Adrenal gland (tissue), 9 donors: ENCODE measurements at regions not wholly inside any gene's neighbourhood (a gene's known extent, or its start where the extent isn't known, plus 50 kb on each side); places are given as distances from the start of the nearest gene placed in this dataset.
"Not testable (repeated sequence)": the region's sequence is repeated elsewhere in the genome, so short reads cannot be mapped to it uniquely, and the experiment has no call there.

ENCODE experiments used
- DNase-seq, 7 donors: peaks; one replicate each; pipeline ENCODE4 v3.0.0-alpha.2; 2019 to 2020
- H3K27ac ChIP-seq, 5 donors: fragments of 200-600 bp; sonication (generic) in 4 of 5; 1 replicate in 3 of 5; 2 replicates in 2 of 5; pipeline versions ENCODE4 v1.5.1 to v1.8.0; 2016 to 2020; ENCODE audit warnings: mild to moderate bottlenecking in 1 of 5
- H3K27me3 ChIP-seq: fragments of 200-600 bp; 2 replicates; pipeline ENCODE4 v1.8.0; 2021
- H3K36me3 ChIP-seq, 2 donors: fragments of 200-600 bp; replicated peaks in 1 of 2; 1 replicate in 1 of 2; 2 replicates in 1 of 2; pipeline versions ENCODE4 v1.5.1 to v1.8.0; 2018 to 2022
- H3K4me1 ChIP-seq, 2 donors: fragments of 200-600 bp; replicated peaks in 1 of 2; 1 replicate in 1 of 2; 2 replicates in 1 of 2; pipeline versions ENCODE4 v1.5.1 to v1.8.0; 2018 to 2021
- H3K4me3 ChIP-seq, 4 donors: fragments of 200-600 bp; sonication (generic) in 3 of 4; one replicate each; pipeline ENCODE4 v1.5.1; 2016 to 2018
- H3K9me3 ChIP-seq, 3 donors: fragments of 200-600 bp; sonication (generic) in 1 of 3; replicated peaks in 1 of 3; 1 replicate in 2 of 3; 2 replicates in 1 of 3; pipeline versions ENCODE4 v1.5.1 to v1.8.0; 2016 to 2021
- CTCF ChIP-seq, 6 experiments: fragments of 450-650 bp in 4 of 6; fragments of 200-600 bp in 2 of 6; sonication (generic) in 1 of 6; IDR thresholded peaks; 1 replicate in 5 of 6; 2 replicates in 1 of 6; pipeline versions ENCODE4 v1.5.1 to v1.8.0; 2016 to 2021; ENCODE audit warnings: antibody characterized with exemption in 6 of 6, mild to moderate bottlenecking in 2 of 6, moderate library complexity in 1 of 6
- POLR2A ChIP-seq, 2 donors: fragments of 450-650 bp; IDR thresholded peaks; one replicate each; pipeline ENCODE4 v1.6.1; 2017; ENCODE audit warnings: antibody characterized with exemption in 2 of 2, mild to moderate bottlenecking in 2 of 2, moderate library complexity in 1 of 2
- WGBS, 4 donors: extraction: QIAGEN DNeasy Blood & Tissue Kit in 2 of 4; methylation state at CpG; one replicate each; pipeline versions ENCODE4 v1.1.5 to v1.1.7; 2013 to 2017; 5-methylcytosine and 5-hydroxymethylcytosine counted together
- intact Hi-C, 2 donors: fragments of 100-400 bp; cut with DNase I; formaldehyde crosslinking; loops; one replicate each; pipeline versions ENCODE4 v1.14.1 to v1.15.0; 2022 to 2023
- donor health status: healthy with polysubstance abuse.
- donor health status: Bipolar disorder and iron deficiency.
- donor health status: DM: yes; HTN: yes; CAD: no.
- donor health status: DM: no; HTN: no; CAD: no.
- donor health status: DM: no; HTN: no; CAD: no.

DNA sequence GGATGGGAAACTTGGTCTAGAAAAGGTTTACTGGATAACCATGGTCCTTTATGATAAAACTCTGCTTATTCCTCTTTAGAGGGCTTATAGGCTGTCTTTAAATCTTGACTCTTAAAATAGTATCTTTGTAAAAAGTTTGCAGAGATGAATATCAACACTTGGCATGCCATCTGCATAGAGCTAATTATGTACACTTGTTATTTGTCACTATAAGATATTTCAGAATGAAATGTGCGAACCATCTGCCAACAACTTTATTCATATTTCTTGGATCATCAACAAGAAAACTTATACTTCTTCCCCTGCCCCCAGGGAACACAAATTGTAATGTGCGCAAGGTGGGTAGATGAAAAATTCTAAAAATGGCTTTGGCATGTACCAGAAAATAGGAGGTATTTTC is 653.0 kb upstream of the CHAC2 start:
- WGBS, 4 donors = 83 to 95% (median 89%) methylated on average over 2 of the region's 2 CpGs
- Histone ChIP-seq H3K4me1 (no peaks in the 10 kb centered on the region), H3K9me3 (peaks cover 0 to 10% (median 0%) of the 10 kb centered on the region in 3 donors), H3K36me3 (no peaks in the 10 kb centered on the region), H3K27ac (no peak overlapping the region), H3K4me3 (no peak overlapping the region), H3K27me3 (no peaks in the 10 kb centered on the region)
- TF ChIP-seq CTCF (IDR thresholded peaks at IDR 0.05) (no peak), POLR2A (IDR thresholded peaks at IDR 0.05) (no peak)
- no peak for DNase-seq
- intact Hi-C loops = no loop called here

GRCh38 chr2:53112408-53112807 is 655.2 kb upstream of the CHAC2 start:
- not testable (repeated sequence) for H3K27me3 ChIP-seq, DNase-seq
- 66 to 78% (median 66%) methylated on average over 9 of the region's 9 CpGs for WGBS, 4 donors

GRCh38 chr2:53111406-53111805 is 656.2 kb upstream of the CHAC2 start:
- DNase-seq = no peak
- H3K4me3 ChIP-seq = no peak overlapping the region
- TF ChIP-seq CTCF (IDR thresholded peaks at IDR 0.05) (no peak), POLR2A (IDR thresholded peaks at IDR 0.05) (no peak)
- intact Hi-C loops = no loop called here
- 60 to 74% (median 65%) methylated on average over 3 of the region's 3 CpGs for WGBS, 4 donors
- no peak overlapping the region for H3K27ac ChIP-seq
- H3K9me3 ChIP-seq = no peaks in the 10 kb centered on the region
- no peaks in the 10 kb centered on the region for H3K36me3 ChIP-seq
- H3K27me3 ChIP-seq = no peaks in the 10 kb centered on the region
- H3K4me1 ChIP-seq = no peaks in the 10 kb centered on the region

More at GRCh38 chr2:53112408-53112807, 655.2 kb upstream of the CHAC2 start:
- H3K9me3 ChIP-seq, H3K27ac ChIP-seq, intact Hi-C loops, H3K4me1 ChIP-seq, H3K36me3 ChIP-seq, H3K4me3 ChIP-seq: not testable (repeated sequence)

DNA sequence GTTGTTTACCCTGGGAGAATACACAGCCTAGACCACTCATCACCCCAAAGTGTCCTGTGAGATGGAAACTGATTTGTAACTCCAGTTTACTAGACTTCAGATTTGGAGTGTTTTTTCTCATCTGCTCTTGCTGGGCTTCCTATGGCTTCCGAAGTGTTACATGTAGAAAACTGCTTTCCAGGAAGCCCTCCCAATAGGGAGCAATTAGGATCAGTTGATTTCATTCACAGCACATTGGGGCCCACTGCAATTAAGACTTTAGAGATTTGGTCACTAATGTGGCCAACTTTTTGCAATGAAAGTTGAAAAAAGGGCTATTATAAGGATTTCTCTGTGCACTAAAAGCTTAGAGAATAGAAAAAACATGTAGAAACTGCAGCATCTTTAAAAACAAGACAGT is 656.6 kb upstream of the CHAC2 start:
- Histone ChIP-seq H3K4me3 (no peak overlapping the region), H3K36me3 (no peaks in the 10 kb centered on the region), H3K27me3 (no peaks in the 10 kb centered on the region), H3K9me3 (no peaks in the 10 kb centered on the region), H3K4me1 (no peaks in the 10 kb centered on the region), H3K27ac (no peak overlapping the region)
- no peak for DNase-seq
- intact Hi-C loops = no loop called here
- no peak for TF ChIP-seq POLR2A (IDR thresholded peaks at IDR 0.05)
- 69 to 82% (median 71%) methylated on average over 1 of the region's 1 CpG for WGBS, 4 donors

DNA sequence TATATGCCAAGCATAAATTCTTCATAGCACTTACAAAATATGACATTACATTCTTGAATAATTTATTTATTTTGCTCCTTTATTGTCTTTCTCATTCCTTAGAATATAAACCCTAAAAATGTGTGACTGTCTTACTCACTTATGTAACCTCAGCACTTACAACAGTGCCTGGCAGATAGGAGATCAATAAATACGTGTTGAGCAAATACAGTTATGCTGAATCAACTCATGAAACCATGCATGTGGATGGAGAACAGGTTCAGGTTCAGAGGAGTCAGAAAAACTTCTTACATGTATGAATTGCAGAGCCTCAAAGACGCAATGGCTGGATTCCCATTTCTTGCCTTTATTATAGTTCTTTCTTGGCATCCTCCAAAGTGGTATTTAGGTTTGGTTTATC is 659.4 kb upstream of the CHAC2 start:
- no peaks in the 10 kb centered on the region for H3K4me1 ChIP-seq
- TF ChIP-seq POLR2A (IDR thresholded peaks at IDR 0.05) (no peak), CTCF (IDR thresholded peaks at IDR 0.05) (no peak)
- H3K27me3 ChIP-seq = no peaks in the 10 kb centered on the region
- no peaks in the 10 kb centered on the region for H3K9me3 ChIP-seq
- intact Hi-C loops = no loop called here
- DNase-seq = no peak
- H3K36me3 ChIP-seq = no peaks in the 10 kb centered on the region
- no peak overlapping the region for H3K27ac ChIP-seq
- no peak overlapping the region for H3K4me3 ChIP-seq
- 59 to 72% (median 63%) methylated on average over 2 of the region's 2 CpGs for WGBS, 4 donors
